ENCODE measurements at regions not wholly inside any gene's neighbourhood (a gene's known extent, or its start where the extent isn't known, plus 50 kb on each side); places are given as distances from the start of the nearest gene placed in this dataset.
A peak's percentile ranks its signal among the peaks of the same experiment; 100 is the strongest.
"Not testable (repeated sequence)": the region's sequence is repeated elsewhere in the genome, so short reads cannot be mapped to it uniquely, and the experiment has no call there.

GRCh38 chr6:85865420-85866369, 223.0 kb upstream of the SYNCRIP start:
- TF ChIP-seq, protein P1, sequence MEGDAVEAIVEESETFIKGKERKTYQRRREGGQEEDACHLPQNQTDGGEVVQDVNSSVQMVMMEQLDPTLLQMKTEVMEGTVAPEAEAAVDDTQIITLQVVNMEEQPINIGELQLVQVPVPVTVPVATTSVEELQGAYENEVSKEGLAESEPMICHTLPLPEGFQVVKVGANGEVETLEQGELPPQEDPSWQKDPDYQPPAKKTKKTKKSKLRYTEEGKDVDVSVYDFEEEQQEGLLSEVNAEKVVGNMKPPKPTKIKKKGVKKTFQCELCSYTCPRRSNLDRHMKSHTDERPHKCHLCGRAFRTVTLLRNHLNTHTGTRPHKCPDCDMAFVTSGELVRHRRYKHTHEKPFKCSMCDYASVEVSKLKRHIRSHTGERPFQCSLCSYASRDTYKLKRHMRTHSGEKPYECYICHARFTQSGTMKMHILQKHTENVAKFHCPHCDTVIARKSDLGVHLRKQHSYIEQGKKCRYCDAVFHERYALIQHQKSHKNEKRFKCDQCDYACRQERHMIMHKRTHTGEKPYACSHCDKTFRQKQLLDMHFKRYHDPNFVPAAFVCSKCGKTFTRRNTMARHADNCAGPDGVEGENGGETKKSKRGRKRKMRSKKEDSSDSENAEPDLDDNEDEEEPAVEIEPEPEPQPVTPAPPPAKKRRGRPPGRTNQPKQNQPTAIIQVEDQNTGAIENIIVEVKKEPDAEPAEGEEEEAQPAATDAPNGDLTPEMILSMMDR (IDR thresholded peaks at IDR 0.05; ENCODE audit: poor library complexity, severe bottlenecking): no peak
- ATAC-seq (ENCODE audit: low read depth) (peak; percentile 75), DNase-seq (ENCODE audit: low spot score) (no peak)
- no peaks in the 10 kb centered on the region for H3K27me3 ChIP-seq (ENCODE audit: insufficient read depth, poor library complexity, severe bottlenecking)
- no peak overlapping the region for H3K27ac ChIP-seq (ENCODE audit: poor library complexity, severe bottlenecking)
- peaks cover 19% of the 10 kb centered on the region for H3K4me1 ChIP-seq (ENCODE audit: insufficient read depth, poor library complexity, severe bottlenecking)
- no peaks in the 10 kb centered on the region for H3K36me3 ChIP-seq (ENCODE audit: low read depth)
- H3K9me3 ChIP-seq (ENCODE audit: severe bottlenecking): no peaks in the 10 kb centered on the region
- peak overlapping the region; percentile 26 for H3K4me3 ChIP-seq (ENCODE audit: severe bottlenecking)

GRCh38 chr6:85864453-85865401, 222.0 kb upstream of the SYNCRIP start:
- Histone ChIP-seq H3K27me3 (ENCODE audit: insufficient read depth, poor library complexity, severe bottlenecking) (no peaks in the 10 kb centered on the region), H3K36me3 (ENCODE audit: low read depth) (no peaks in the 10 kb centered on the region), H3K9me3 (ENCODE audit: severe bottlenecking) (no peaks in the 10 kb centered on the region), H3K27ac (ENCODE audit: poor library complexity, severe bottlenecking) (no peak overlapping the region), H3K4me1 (ENCODE audit: insufficient read depth, poor library complexity, severe bottlenecking) (peaks cover 19% of the 10 kb centered on the region), H3K4me3 (ENCODE audit: severe bottlenecking) (no peak overlapping the region)
- TF ChIP-seq, protein P1 (IDR thresholded peaks at IDR 0.05; ENCODE audit: poor library complexity, severe bottlenecking): no peak
- ATAC-seq (ENCODE audit: low read depth) (peak; percentile 48), DNase-seq (ENCODE audit: low spot score) (no peak)

DNA sequence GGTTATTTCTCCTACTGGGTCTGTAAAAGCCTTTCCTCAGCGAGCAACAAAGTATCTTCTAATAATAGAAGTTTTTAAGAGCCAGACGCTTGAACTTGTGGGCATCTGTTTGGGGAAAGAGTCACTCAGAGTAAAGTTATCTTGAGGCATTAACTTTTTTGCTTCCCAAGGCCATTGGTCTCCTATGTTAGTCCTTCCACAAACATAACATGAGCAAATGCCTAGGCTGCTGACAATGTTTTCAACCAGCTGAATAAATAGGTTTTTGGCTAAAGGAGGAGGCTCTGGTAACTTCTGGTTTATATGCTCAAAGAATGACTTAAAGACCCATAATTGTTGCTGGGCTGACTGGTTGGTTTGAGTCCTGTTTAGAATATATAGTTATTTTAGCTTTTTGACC, 213.5 kb upstream of the SYNCRIP start:
- Histone ChIP-seq H3K27me3 (ENCODE audit: insufficient read depth, poor library complexity, severe bottlenecking) (no peaks in the 10 kb centered on the region), H3K9me3 (ENCODE audit: severe bottlenecking) (no peaks in the 10 kb centered on the region), H3K4me1 (ENCODE audit: insufficient read depth, poor library complexity, severe bottlenecking) (no peaks in the 10 kb centered on the region), H3K4me3 (ENCODE audit: severe bottlenecking) (no peak overlapping the region), H3K36me3 (ENCODE audit: low read depth) (no peaks in the 10 kb centered on the region), H3K27ac (ENCODE audit: poor library complexity, severe bottlenecking) (no peak overlapping the region)
- TF ChIP-seq, protein P1 (IDR thresholded peaks at IDR 0.05; ENCODE audit: poor library complexity, severe bottlenecking): no peak
- ATAC-seq (ENCODE audit: low read depth) (no peak), DNase-seq (ENCODE audit: low spot score) (no peak)

DNA sequence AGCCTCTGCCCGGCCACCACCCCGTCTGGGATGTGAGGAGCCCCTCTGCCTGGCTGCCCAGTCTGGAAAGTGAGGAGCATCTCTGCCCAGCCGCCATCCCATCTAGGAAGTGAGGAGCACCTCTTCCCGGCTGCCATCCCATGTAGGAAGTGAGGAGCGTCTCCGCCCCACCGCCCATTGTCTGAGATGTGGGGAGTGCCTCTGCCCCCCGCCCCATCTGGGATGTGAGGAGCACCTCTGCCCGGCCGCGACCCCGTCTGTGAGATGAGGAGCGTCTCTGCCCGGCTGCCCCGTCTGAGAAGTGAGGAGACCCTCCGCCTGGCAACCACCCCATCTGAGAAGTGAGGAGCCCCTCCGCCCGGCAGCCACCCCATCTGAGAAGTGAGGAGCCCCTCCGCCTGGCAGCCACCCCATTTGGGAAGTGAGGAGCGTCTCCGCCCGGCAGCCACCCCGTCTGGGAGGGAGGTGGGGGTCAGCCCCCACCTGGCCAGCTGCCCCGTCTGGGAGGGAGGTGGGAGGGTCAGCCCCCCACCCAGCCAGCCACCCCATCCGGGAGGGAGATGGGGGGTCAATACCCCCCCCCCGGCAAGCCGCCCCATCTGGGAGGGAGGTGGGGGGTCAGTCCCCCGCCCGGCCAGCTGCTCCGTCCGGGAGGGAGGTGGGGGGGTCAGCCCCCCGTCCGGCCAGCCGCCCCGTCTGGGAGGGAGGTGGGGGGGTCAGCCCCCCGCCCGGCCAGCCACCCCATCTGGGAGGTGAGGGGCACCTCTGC, 195.8 kb upstream of the SYNCRIP start:
- not testable (repeated sequence) for H3K36me3 ChIP-seq (ENCODE audit: low read depth); H3K27me3 ChIP-seq (ENCODE audit: insufficient read depth, poor library complexity, severe bottlenecking); H3K4me1 ChIP-seq (ENCODE audit: insufficient read depth, poor library complexity, severe bottlenecking); ATAC-seq (ENCODE audit: low read depth); H3K9me3 ChIP-seq (ENCODE audit: severe bottlenecking); H3K27ac ChIP-seq (ENCODE audit: poor library complexity, severe bottlenecking); H3K4me3 ChIP-seq (ENCODE audit: severe bottlenecking)
- peak; percentile 55 for DNase-seq (ENCODE audit: low spot score)

DNA sequence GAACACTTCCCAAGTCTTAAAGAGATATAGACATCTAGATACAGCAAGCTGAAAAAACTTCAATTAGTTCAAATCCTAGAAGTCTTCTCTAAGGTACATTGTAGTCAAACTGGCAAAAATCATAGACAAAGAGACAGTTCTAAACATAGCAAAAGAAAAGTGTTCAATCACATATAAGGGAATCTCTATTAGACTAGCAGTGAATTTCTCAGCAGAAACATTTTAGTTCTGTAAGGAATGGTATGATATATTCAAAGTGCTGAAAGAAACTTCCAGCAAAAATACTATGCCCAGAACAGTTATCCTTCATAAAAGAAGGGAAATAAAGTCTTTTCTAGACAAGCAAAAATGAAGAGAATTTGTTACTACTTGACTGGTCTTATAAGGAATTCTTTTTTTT, 186.3 kb upstream of the SYNCRIP start:
- no peak overlapping the region for H3K4me3 ChIP-seq (ENCODE audit: severe bottlenecking)
- no peaks in the 10 kb centered on the region for H3K36me3 ChIP-seq (ENCODE audit: low read depth)
- ATAC-seq (ENCODE audit: low read depth): no peak
- no peak for DNase-seq (ENCODE audit: low spot score)
- no peaks in the 10 kb centered on the region for H3K27me3 ChIP-seq (ENCODE audit: insufficient read depth, poor library complexity, severe bottlenecking)
- no peaks in the 10 kb centered on the region for H3K4me1 ChIP-seq (ENCODE audit: insufficient read depth, poor library complexity, severe bottlenecking)
- TF ChIP-seq, protein P1 (IDR thresholded peaks at IDR 0.05; ENCODE audit: poor library complexity, severe bottlenecking): no peak
- no peaks in the 10 kb centered on the region for H3K9me3 ChIP-seq (ENCODE audit: severe bottlenecking)
- no peak overlapping the region for H3K27ac ChIP-seq (ENCODE audit: poor library complexity, severe bottlenecking)

All from RWPE2 (cell line).